Activated B cell treated with CpG ODN at 0.5 μM for 24 hours (primary cell): ENCODE measurements at regions not wholly inside any gene's neighbourhood (a gene's known extent, or its start where the extent isn't known, plus 50 kb on each side); places are given as distances from the start of the nearest gene placed in this dataset.
"Not testable (repeated sequence)": the region's sequence is repeated elsewhere in the genome, so short reads cannot be mapped to it uniquely, and the experiment has no call there.

ENCODE experiments used
- ATAC-seq: fragments of 200-7000 bp; cut with Tn5 transposase; one replicate; pipeline ENCODE4 v1.10.0; 2021; ENCODE audit warnings: low read depth, mild to moderate bottlenecking, moderate library complexity
- CTCF ChIA-PET: fragments of 350-600 bp; sonication (Branson Sonifier 250); formaldehyde crosslinking; loops from one replicate; lab custom pipeline; 2021; ENCODE audit warnings: antibody characterized with exemption; lab: Charles Lee
- POLR2A ChIA-PET: fragments of 350-600 bp; sonication (Branson Sonifier 250); formaldehyde crosslinking; loops from one replicate; lab custom pipeline; 2021; ENCODE audit warnings: antibody characterized with exemption; lab: Charles Lee
- DNase-seq: peaks from one replicate; pipeline ENCODE4 v3.0.0; 2022
- H3K27ac Mint-ChIP-seq: one replicate; pipeline ENCODE4 v1.8.0; 2020; ENCODE audit warnings: mixed read lengths
- H3K27me3 Mint-ChIP-seq: one replicate; pipeline ENCODE4 v1.8.0; 2021; ENCODE audit warnings: mixed read lengths
- H3K36me3 Mint-ChIP-seq: one replicate; pipeline ENCODE4 v1.8.0; 2021; ENCODE audit warnings: low read depth, mixed read lengths
- H3K4me1 Mint-ChIP-seq: one replicate; pipeline ENCODE4 v1.8.0; 2021; ENCODE audit warnings: mixed read lengths
- H3K4me3 Mint-ChIP-seq: one replicate; pipeline ENCODE4 v1.8.0; 2020; ENCODE audit warnings: mild to moderate bottlenecking, mixed read lengths
- H3K9me3 Mint-ChIP-seq: one replicate; pipeline ENCODE4 v1.8.0; 2020; ENCODE audit warnings: mixed read lengths
- intact Hi-C: fragments of 100-400 bp; cut with micrococcal nuclease; formaldehyde crosslinking; loops from one replicate; pipeline ENCODE4 v1.15.1; 2024
- TF ChIP-seq, protein P1 (sequence below): fragments of 200-600 bp; IDR thresholded peaks from one replicate; pipeline ENCODE4 v1.8.0; 2022; ENCODE audit warnings: antibody characterized with exemption, mild to moderate bottlenecking

DNA sequence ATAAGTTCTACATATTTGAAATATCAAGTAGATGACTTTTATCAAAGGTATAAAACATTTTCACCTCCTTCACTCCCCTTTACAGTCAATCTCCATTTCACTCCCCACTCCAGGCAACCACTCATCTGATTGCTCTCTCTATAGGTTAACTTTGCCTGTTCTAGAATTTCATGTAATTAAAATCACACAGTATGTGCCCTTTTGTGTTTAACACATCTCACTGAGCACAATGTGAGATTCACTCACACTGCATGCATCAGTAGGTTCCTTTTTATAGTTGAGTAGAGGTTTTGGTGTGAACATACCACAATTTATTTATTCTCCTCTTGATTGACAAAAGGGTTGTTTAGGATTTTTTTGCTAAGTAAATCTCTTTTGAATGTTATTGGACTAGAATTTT lies 130.7 kb downstream of the SEPTIN7 start:
- intact Hi-C loops, H3K4me3 Mint-ChIP-seq, H3K27ac Mint-ChIP-seq, H3K4me1 Mint-ChIP-seq, POLR2A ChIA-PET, DNase-seq, ATAC-seq, H3K36me3 Mint-ChIP-seq, H3K27me3 Mint-ChIP-seq, H3K9me3 Mint-ChIP-seq: not testable (repeated sequence)
- CTCF ChIA-PET, result interaction anchor here (1.7 kb wide), 1 partner anchor 388 kb away, joined by 3 read pairs; no protein-coding TSS in a partner anchor

DNA sequence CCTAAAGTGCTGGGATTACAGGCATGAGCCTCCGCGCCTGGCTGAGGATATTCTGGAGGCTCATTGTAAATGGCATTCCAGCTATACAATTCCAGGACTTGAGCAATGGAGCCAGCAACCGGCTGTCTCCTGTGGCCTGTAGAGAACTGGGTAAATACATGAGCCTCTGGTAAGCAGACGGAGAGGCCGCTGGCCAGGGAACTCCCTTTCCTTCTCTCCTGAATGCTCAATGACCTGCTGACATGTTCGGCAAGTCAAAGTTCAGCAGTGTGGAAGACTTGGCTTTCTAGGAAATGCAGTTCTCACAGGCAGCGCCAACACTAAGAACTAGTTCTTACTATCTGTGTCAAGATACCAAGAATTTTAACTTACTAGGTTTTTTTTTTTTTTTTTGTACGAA lies 139.8 kb downstream of the SEPTIN7 start:
- H3K4me1 Mint-ChIP-seq, CTCF ChIA-PET, ATAC-seq, POLR2A ChIA-PET, H3K27ac Mint-ChIP-seq, H3K27me3 Mint-ChIP-seq, H3K36me3 Mint-ChIP-seq, DNase-seq, H3K9me3 Mint-ChIP-seq, intact Hi-C loops, H3K4me3 Mint-ChIP-seq: not testable (repeated sequence)

DNA sequence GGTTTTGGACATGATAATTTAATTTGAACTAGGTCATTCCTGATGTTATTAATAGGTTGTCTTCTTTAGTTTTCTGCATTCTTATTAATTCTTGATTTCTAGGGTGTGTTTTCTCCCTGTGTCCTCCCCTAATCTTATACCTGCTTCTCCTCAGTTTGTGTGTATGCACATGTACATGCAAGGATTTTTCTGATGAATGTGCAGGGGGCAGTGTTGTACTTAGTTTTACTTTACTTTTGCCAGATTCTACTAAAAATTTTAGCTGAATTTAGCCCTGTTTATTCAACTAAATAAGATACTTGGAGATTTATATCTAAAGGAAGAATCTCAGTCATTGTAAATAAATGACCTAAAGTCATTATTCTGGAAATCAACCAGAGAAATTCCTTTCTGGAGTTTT lies 144.8 kb downstream of the SEPTIN7 start:
- H3K4me3 Mint-ChIP-seq, H3K4me1 Mint-ChIP-seq, POLR2A ChIA-PET, H3K27ac Mint-ChIP-seq, DNase-seq, H3K27me3 Mint-ChIP-seq, CTCF ChIA-PET, H3K9me3 Mint-ChIP-seq, H3K36me3 Mint-ChIP-seq, ATAC-seq, intact Hi-C loops: not testable (repeated sequence)

DNA sequence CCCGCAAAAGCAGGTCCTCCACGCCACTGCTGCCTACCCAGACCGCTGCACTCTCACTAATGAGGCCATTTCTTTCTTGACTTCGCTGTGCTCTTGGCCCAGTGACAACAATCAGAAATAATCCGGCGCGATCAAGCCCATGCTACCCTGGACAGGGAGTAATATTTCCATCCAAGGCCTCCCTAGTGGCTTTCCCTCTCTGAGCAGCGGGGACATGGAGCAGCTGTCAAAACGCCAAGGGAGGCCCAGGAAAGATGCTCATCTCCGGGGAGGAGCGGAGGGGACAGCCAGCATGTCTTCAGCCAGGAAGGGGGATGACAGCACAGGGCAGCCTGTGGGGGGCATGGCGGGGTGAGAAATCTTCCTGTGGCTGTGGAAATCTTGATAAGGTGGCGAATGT lies 154.9 kb downstream of the SEPTIN7 start:
- H3K36me3 Mint-ChIP-seq, H3K4me3 Mint-ChIP-seq, H3K9me3 Mint-ChIP-seq, H3K4me1 Mint-ChIP-seq, CTCF ChIA-PET, H3K27ac Mint-ChIP-seq, ATAC-seq, intact Hi-C loops, H3K27me3 Mint-ChIP-seq, POLR2A ChIA-PET, DNase-seq: not testable (repeated sequence)

DNA sequence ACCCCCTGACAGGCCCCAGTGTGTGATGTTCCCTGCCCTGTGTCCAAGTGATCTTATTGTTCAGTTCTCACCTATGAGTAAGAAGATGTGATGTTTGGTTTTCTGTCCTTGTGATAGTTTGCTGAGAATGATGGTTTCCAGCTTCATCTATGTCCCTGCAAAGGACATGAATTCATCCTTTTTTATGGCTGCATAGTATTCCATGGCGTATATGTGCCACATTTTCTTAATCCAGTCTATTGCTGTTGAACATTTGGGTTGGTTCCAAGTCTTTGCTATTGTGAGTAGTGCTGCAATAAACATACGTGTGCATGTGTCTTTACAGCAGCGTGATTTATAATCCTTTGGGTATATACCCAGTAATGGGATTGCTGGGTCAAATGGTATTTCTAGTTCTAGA lies 156.1 kb downstream of the SEPTIN7 start:
- ATAC-seq, POLR2A ChIA-PET, H3K27me3 Mint-ChIP-seq, intact Hi-C loops, H3K4me1 Mint-ChIP-seq, DNase-seq, CTCF ChIA-PET, H3K36me3 Mint-ChIP-seq, H3K9me3 Mint-ChIP-seq, H3K4me3 Mint-ChIP-seq, H3K27ac Mint-ChIP-seq: not testable (repeated sequence)

DNA sequence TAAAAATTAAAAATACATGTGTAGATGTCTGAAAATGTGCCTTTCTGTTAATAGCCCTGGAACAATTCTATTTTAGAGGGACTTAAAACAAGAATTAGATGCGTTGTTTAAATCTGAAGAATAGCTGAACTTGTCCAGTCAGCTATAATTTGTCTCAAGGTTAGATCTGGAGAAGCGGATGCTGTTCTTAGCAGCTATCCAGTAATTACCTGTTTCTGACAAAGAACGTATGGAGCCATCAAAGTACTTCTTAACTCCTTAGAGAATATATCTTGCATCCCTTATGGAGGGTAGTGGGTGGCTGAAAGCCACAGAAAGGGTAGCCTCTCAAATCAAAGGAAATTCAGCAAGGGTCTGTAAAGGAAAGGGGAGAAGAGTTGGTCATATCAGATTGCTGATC lies 160.4 kb downstream of the SEPTIN7 start:
- intact Hi-C loops, result not testable (repeated sequence)

DNA sequence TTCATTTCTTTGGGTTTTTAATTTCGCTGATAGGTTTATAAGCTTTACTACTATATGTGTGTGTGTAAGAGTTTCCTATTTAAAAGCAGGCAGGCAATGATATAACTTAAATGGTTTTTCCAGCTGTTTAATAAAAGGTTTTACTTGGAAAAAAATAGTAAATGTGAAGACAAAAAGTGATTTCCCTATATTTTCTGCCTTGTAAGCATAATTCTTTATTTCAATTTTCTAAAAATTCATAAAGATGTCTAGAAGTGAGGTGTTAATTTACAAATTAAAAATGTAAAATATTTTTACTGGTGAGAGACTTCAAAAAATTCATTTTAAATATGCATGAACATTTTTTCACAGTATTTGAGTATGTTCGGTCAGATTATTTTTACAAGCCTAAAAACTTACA lies 161.8 kb downstream of the SEPTIN7 start:
- H3K36me3 Mint-ChIP-seq, POLR2A ChIA-PET, H3K4me3 Mint-ChIP-seq, H3K27ac Mint-ChIP-seq, ATAC-seq, CTCF ChIA-PET, H3K4me1 Mint-ChIP-seq, intact Hi-C loops, H3K9me3 Mint-ChIP-seq, H3K27me3 Mint-ChIP-seq, DNase-seq: not testable (repeated sequence)

More for the DNA sequence above, 160.4 kb downstream of the SEPTIN7 start:
- POLR2A ChIA-PET, H3K4me3 Mint-ChIP-seq, DNase-seq, H3K27ac Mint-ChIP-seq, ATAC-seq, H3K4me1 Mint-ChIP-seq, H3K27me3 Mint-ChIP-seq, H3K36me3 Mint-ChIP-seq, H3K9me3 Mint-ChIP-seq, CTCF ChIA-PET: not testable (repeated sequence)

DNA sequence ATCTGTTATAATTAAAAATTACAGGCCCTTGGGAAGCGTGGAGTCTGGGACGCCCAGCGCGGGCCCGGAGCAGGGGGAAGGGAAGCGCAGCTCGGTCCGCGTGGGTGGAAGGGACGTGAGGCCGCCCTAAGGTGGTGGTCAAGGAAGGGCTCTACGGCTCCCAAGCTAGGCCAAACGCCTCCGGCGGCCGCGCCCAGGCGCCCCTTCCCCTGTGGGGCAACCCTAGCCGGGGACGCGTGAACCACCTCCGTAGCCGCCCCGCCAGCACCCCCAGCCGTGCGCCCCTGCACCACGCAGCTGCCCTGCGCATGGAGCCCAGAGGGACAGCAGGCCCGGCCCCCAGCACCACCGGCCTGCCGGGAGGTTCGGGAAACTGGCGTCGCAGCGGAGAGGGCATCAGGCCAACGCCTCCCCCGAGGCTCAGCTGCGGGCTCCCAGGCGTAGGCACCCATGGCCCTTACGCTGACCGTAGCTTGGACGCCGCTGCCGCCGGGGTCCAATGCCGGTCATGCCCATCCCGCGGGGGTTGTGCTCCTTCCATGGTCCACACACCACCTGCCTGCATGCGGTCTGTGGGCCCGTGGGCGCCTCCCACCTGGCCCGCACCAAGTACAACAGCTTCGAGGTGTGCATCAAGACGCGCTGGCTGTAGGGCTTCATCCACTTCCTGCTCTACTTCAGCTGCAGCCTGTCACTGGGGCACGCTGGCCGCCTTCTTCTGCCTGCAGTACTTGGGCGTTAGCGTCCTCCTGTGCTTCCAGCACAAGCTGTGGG lies 166.7 kb downstream of the SEPTIN7 start:
- no peaks in the 10 kb centered on the region for H3K9me3 Mint-ChIP-seq
- H3K4me3 Mint-ChIP-seq, result no peak overlapping the region
- ChIA-PET POLR2A (no interaction called here), CTCF (no interaction called here)
- H3K27me3 Mint-ChIP-seq, result peaks cover 11% of the 10 kb centered on the region
- DNase-seq (no peak), ATAC-seq (no peak)
- no peaks in the 10 kb centered on the region for H3K36me3 Mint-ChIP-seq
- TF ChIP-seq, protein P1, sequence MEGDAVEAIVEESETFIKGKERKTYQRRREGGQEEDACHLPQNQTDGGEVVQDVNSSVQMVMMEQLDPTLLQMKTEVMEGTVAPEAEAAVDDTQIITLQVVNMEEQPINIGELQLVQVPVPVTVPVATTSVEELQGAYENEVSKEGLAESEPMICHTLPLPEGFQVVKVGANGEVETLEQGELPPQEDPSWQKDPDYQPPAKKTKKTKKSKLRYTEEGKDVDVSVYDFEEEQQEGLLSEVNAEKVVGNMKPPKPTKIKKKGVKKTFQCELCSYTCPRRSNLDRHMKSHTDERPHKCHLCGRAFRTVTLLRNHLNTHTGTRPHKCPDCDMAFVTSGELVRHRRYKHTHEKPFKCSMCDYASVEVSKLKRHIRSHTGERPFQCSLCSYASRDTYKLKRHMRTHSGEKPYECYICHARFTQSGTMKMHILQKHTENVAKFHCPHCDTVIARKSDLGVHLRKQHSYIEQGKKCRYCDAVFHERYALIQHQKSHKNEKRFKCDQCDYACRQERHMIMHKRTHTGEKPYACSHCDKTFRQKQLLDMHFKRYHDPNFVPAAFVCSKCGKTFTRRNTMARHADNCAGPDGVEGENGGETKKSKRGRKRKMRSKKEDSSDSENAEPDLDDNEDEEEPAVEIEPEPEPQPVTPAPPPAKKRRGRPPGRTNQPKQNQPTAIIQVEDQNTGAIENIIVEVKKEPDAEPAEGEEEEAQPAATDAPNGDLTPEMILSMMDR, result no peak
- intact Hi-C loops, result no loop called here
- H3K27ac Mint-ChIP-seq, result no peak overlapping the region
- peaks cover 4% of the 10 kb centered on the region for H3K4me1 Mint-ChIP-seq
